Neural progenitor cell (in vitro differentiated cells): ENCODE measurements at regions not wholly inside any gene's neighbourhood (a gene's known extent, or its start where the extent isn't known, plus 50 kb on each side); places are given as distances from the start of the nearest gene placed in this dataset.

Source experiments
- EZH2 ChIP-seq: fragments of 200-600 bp; sonication (generic); IDR thresholded peaks from 2 replicates; pipeline ENCODE4 v1.6.1; 2017; ENCODE audit warnings: antibody characterized with exemption, mild to moderate bottlenecking, moderate library complexity
- TF ChIP-seq, protein P1 (sequence below): fragments of 200-600 bp; sonication (generic); IDR thresholded peaks from 2 replicates; pipeline ENCODE4 v1.5.1; 2017; ENCODE audit warnings: antibody characterized with exemption, mild to moderate bottlenecking

DNA sequence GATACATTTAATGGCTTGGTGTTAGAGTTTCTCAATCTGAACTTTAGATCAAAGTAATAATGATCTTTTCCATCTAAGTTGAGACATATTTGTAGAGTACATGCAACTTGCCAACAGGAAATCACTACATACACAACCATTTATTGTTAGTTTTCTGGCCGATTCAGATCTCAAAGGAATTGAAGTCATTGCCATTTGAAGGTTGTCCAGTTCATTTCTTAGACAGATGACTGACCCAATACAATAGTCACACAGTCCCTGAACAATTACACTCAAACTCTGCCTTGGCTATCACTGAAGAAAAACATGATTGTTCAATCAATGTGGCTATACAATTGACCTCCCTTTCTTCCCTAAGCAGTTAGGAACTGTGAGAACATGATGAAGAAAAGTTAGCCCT is 753.2 kb upstream of the RIOK2 start:
- TF ChIP-seq EZH2 = no peak
- TF ChIP-seq, protein P1, sequence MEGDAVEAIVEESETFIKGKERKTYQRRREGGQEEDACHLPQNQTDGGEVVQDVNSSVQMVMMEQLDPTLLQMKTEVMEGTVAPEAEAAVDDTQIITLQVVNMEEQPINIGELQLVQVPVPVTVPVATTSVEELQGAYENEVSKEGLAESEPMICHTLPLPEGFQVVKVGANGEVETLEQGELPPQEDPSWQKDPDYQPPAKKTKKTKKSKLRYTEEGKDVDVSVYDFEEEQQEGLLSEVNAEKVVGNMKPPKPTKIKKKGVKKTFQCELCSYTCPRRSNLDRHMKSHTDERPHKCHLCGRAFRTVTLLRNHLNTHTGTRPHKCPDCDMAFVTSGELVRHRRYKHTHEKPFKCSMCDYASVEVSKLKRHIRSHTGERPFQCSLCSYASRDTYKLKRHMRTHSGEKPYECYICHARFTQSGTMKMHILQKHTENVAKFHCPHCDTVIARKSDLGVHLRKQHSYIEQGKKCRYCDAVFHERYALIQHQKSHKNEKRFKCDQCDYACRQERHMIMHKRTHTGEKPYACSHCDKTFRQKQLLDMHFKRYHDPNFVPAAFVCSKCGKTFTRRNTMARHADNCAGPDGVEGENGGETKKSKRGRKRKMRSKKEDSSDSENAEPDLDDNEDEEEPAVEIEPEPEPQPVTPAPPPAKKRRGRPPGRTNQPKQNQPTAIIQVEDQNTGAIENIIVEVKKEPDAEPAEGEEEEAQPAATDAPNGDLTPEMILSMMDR = no peak
